H1 (cell line): ENCODE measurements at regions not wholly inside any gene's neighbourhood (a gene's known extent, or its start where the extent isn't known, plus 50 kb on each side); places are given as distances from the start of the nearest gene placed in this dataset.

ENCODE experiments used
- CTCF ChIA-PET: fragments of 300-600 bp; sonication (Branson Sonifier 250); formaldehyde crosslinking; loops from one replicate; lab custom pipeline; 2021; ENCODE audit not compliant: partially characterized antibody; lab: Charles Lee
- POLR2A ChIA-PET: fragments of 300-600 bp; sonication (Branson Sonifier 250); formaldehyde crosslinking; loops from one replicate; lab custom pipeline; 2021; ENCODE audit warnings: inconsistent platforms; ENCODE audit not compliant: partially characterized antibody; lab: Charles Lee
- DNase-seq, 2 experiments: peaks; one replicate each; pipeline versions ENCODE4 v3.0.0 to v3.0.0-alpha.2; 2010 to 2022; ENCODE audit warnings: low spot score in 2 of 2, low read depth in 1 of 2, mixed read lengths in 1 of 2
- FAIRE-seq: peaks from 2 replicates; lab custom pipeline; 2011; peaks lifted over from hg19 to GRCh38; lab: Jason Lieb, UNC
- H2AFZ ChIP-seq: 2 replicates; pipeline ENCODE4 v1.8.1; 2012; ENCODE audit warnings: low read length, inconsistent platforms
- H2AK5ac ChIP-seq: 2 replicates; pipeline ENCODE4 v1.6.1; 2013; ENCODE audit warnings: low read depth, low read length
- H2BK120ac ChIP-seq: replicated peaks from 2 replicates; pipeline ENCODE3; 2013; ENCODE audit warnings: low read depth, low read length, inconsistent platforms
- H2BK12ac ChIP-seq: 2 replicates; pipeline ENCODE4 v1.6.1; 2013; ENCODE audit warnings: low read depth, low read length
- H2BK15ac ChIP-seq: 2 replicates; pipeline ENCODE4 v1.6.1; 2013; ENCODE audit warnings: low read length
- H2BK20ac ChIP-seq: 2 replicates; pipeline ENCODE4 v1.6.1; 2013; ENCODE audit warnings: low read length
- H2BK5ac ChIP-seq: 2 replicates; pipeline ENCODE4 v1.6.1; 2013; ENCODE audit warnings: low read depth, low read length
- H3K14ac ChIP-seq: 2 replicates; pipeline ENCODE4 v1.6.1; 2013; ENCODE audit warnings: inconsistent platforms; ENCODE audit not compliant: insufficient read length
- H3K18ac ChIP-seq: 2 replicates; pipeline ENCODE4 v1.6.1; 2013; ENCODE audit warnings: low read length; ENCODE audit errors: extremely low read depth
- H3K23ac ChIP-seq: 2 replicates; pipeline ENCODE4 v1.6.1; 2013; ENCODE audit warnings: inconsistent platforms; ENCODE audit not compliant: insufficient read length
- H3K23me2 ChIP-seq: 2 replicates; pipeline ENCODE4 v1.6.1; 2013; ENCODE audit warnings: low read depth, low read length
- H3K27ac ChIP-seq: 2 replicates; pipeline ENCODE4 v1.6.1; 2011; ENCODE audit warnings: low read depth, low read length, inconsistent platforms
- H3K27me3 ChIP-seq, 4 experiments: replicated peaks in 1 of 4; 1 replicate in 1 of 4; 2 replicates in 3 of 4; pipeline versions ENCODE4 v1.6.1 to v1.8.1; 2011 to 2013; ENCODE audit warnings: low read length in 3 of 4, mild to moderate bottlenecking in 3 of 4, inconsistent platforms in 2 of 4, mixed read lengths in 2 of 4, moderate library complexity in 1 of 4; ENCODE audit not compliant: control insufficient read depth in 3 of 4, insufficient read depth in 3 of 4; ENCODE audit errors: extremely low read depth in 1 of 4
- H3K36me3 ChIP-seq, 4 experiments: 2 replicates each; pipeline versions ENCODE4 v1.6.1 to v1.8.1; 2011 to 2013; ENCODE audit warnings: mild to moderate bottlenecking in 4 of 4, low read length in 3 of 4, moderate library complexity in 2 of 4, control low read depth in 1 of 4, inconsistent platforms in 1 of 4; ENCODE audit not compliant: insufficient read depth in 4 of 4, control insufficient read depth in 2 of 4
- H3K4ac ChIP-seq: replicated peaks from 2 replicates; pipeline ENCODE3; 2013; ENCODE audit warnings: low read length, low read depth, mixed read lengths, inconsistent platforms; ENCODE audit not compliant: insufficient read length
- H3K4me1 ChIP-seq, 4 experiments: replicated peaks in 1 of 4; 1 replicate in 1 of 4; 2 replicates in 3 of 4; pipeline versions ENCODE4 v1.6.1 to v1.8.1; 2011 to 2013; ENCODE audit warnings: low read length in 3 of 4, inconsistent platforms in 2 of 4, mixed read lengths in 1 of 4; ENCODE audit not compliant: insufficient read depth in 4 of 4, control insufficient read depth in 3 of 4
- H3K4me2 ChIP-seq, 2 experiments: 2 replicates each; pipeline versions ENCODE4 v1.6.1 to v1.8.1; 2011 to 2013; ENCODE audit warnings: low read depth in 2 of 2, low read length in 2 of 2, control low read depth in 1 of 2, inconsistent platforms in 1 of 2, mild to moderate bottlenecking in 1 of 2; ENCODE audit not compliant: insufficient read depth in 1 of 2
- H3K4me3 ChIP-seq, 4 experiments: fragments of 200-600, 300-600 bp in 1 of 4; sonication (generic), shearing (Covaris generic), sonication (Bioruptor Twin) in 1 of 4; 2 replicates each; pipeline versions ENCODE4 v1.5.1 to v1.8.1; 2011 to 2016; ENCODE audit warnings: low read length in 4 of 4, low read depth in 3 of 4, control low read depth in 2 of 4, inconsistent platforms in 2 of 4, mild to moderate bottlenecking in 2 of 4, mixed read lengths in 1 of 4, moderate library complexity in 1 of 4; ENCODE audit not compliant: insufficient read depth in 2 of 4; ENCODE audit errors: extremely low read depth in 1 of 4
- H3K56ac ChIP-seq: replicated peaks from 2 replicates; pipeline ENCODE3; 2013; ENCODE audit warnings: low read depth, mild to moderate bottlenecking, mixed read lengths, low read length, inconsistent platforms; ENCODE audit not compliant: insufficient read length
- H3K79me1 ChIP-seq: 2 replicates; pipeline ENCODE4 v1.6.1; 2013; ENCODE audit warnings: low read depth, low read length, control low read depth
- H3K79me2 ChIP-seq, 2 experiments: 2 replicates each; pipeline versions ENCODE4 v1.6.1 to v1.8.1; 2012 to 2013; ENCODE audit warnings: low read length in 2 of 2, mild to moderate bottlenecking in 2 of 2, inconsistent platforms in 1 of 2; ENCODE audit not compliant: insufficient read depth in 2 of 2, control insufficient read depth in 1 of 2
- H3K9ac ChIP-seq, 4 experiments: replicated peaks in 1 of 4; 1 replicate in 1 of 4; 2 replicates in 3 of 4; pipeline versions ENCODE4 v1.6.1 to v1.8.1; 2011 to 2013; ENCODE audit warnings: low read depth in 3 of 4, low read length in 3 of 4, control low read depth in 2 of 4, mild to moderate bottlenecking in 2 of 4, moderate library complexity in 2 of 4, inconsistent platforms in 1 of 4; ENCODE audit errors: extremely low read depth in 1 of 4
- H3K9me3 ChIP-seq, 2 experiments: 2 replicates each; pipeline versions ENCODE4 v1.6.1 to v1.8.1; 2012 to 2013; ENCODE audit warnings: mild to moderate bottlenecking in 2 of 2, moderate library complexity in 2 of 2, control low read depth in 1 of 2, inconsistent platforms in 1 of 2, low read depth in 1 of 2, low read length in 1 of 2, mixed read lengths in 1 of 2; ENCODE audit not compliant: insufficient read depth in 2 of 2
- H4K20me1 ChIP-seq, 2 experiments: replicated peaks in 1 of 2; 2 replicates each; pipeline versions ENCODE3 to v1.8.1; 2011 to 2013; ENCODE audit warnings: inconsistent platforms in 2 of 2, low read length in 2 of 2, mild to moderate bottlenecking in 1 of 2; ENCODE audit not compliant: insufficient read depth in 2 of 2, control insufficient read depth in 1 of 2
- H4K5ac ChIP-seq: 2 replicates; pipeline ENCODE4 v1.6.1; 2013; ENCODE audit warnings: low read length, low read depth, mixed read lengths, inconsistent platforms; ENCODE audit not compliant: insufficient read length
- H4K8ac ChIP-seq: 2 replicates; pipeline ENCODE4 v1.8.0; 2013; ENCODE audit warnings: mild to moderate bottlenecking, moderate library complexity, low read length, inconsistent platforms; ENCODE audit not compliant: insufficient read depth; ENCODE audit errors: extremely low read depth
- H4K91ac ChIP-seq: replicated peaks from 2 replicates; pipeline ENCODE3; 2013; ENCODE audit warnings: low read length, mixed read lengths, inconsistent platforms; ENCODE audit not compliant: insufficient read length
- ATF3 ChIP-seq: IDR thresholded peaks from 2 replicates; pipeline ENCODE4 v1.6.1; 2011; ENCODE audit warnings: low read depth, mild to moderate bottlenecking, low read length; ENCODE audit not compliant: insufficient read depth
- EP300 ChIP-seq, 2 experiments: IDR thresholded peaks; 1 replicate in 1 of 2; 2 replicates in 1 of 2; pipeline ENCODE4 v1.6.1; 2011 to 2012; ENCODE audit warnings: low read depth in 2 of 2, low read length in 2 of 2, mild to moderate bottlenecking in 2 of 2, borderline replicate concordance in 1 of 2, inconsistent platforms in 1 of 2, moderate library complexity in 1 of 2
- GTF2F1 ChIP-seq: IDR thresholded peaks from 2 replicates; pipeline ENCODE4 v1.6.1; 2012; ENCODE audit warnings: low read depth, low read length, improper control_type of control experiment, borderline replicate concordance
- HDAC6 ChIP-seq: IDR thresholded peaks from one replicate; pipeline ENCODE4 v1.7.1; 2012; ENCODE audit warnings: low read depth, mild to moderate bottlenecking, inconsistent platforms, low read length, moderate library complexity
- JUND ChIP-seq: IDR thresholded peaks from 2 replicates; pipeline ENCODE4 v1.6.1; 2011; ENCODE audit warnings: mild to moderate bottlenecking, improper control_type of control experiment, low read length
- KDM5A ChIP-seq: fragments of 200-600 bp; IDR thresholded peaks from 2 replicates; pipeline ENCODE4 v1.7.1; 2012; ENCODE audit warnings: mild to moderate bottlenecking, low read length, inconsistent platforms, mixed read lengths
- MAX ChIP-seq: IDR thresholded peaks from 2 replicates; pipeline ENCODE4 v1.6.1; 2012; ENCODE audit warnings: inconsistent platforms
- NRF1 ChIP-seq: IDR thresholded peaks from 2 replicates; pipeline ENCODE4 v1.6.1; 2011; ENCODE audit warnings: mild to moderate bottlenecking, low read depth, low read length, improper control_type of control experiment
- RFX5 ChIP-seq: IDR thresholded peaks from 2 replicates; pipeline ENCODE4 v1.6.1; 2011; ENCODE audit warnings: low read depth, low read length, improper control_type of control experiment, borderline replicate concordance
- RNF2 ChIP-seq: fragments of 200-900, 300-1000 bp; sonication (generic); IDR thresholded peaks from 2 replicates; pipeline ENCODE4 v1.7.1; 2016; ENCODE audit warnings: borderline replicate concordance, low read depth, mild to moderate bottlenecking, antibody characterized with exemption, low read length; ENCODE audit not compliant: poor library complexity, severe bottlenecking; ENCODE audit errors: missing control alignments
- SAP30 ChIP-seq: fragments of 300-600 bp; sonication (generic); IDR thresholded peaks from 2 replicates; pipeline ENCODE4 v1.7.1; 2012; ENCODE audit warnings: low read length, moderate library complexity, mild to moderate bottlenecking, inconsistent platforms; ENCODE audit not compliant: insufficient read depth, insufficient replicate concordance
- SP1 ChIP-seq: IDR thresholded peaks from 2 replicates; pipeline ENCODE4 v1.6.1; 2011; ENCODE audit warnings: low read depth, low read length
- SP4 ChIP-seq: IDR thresholded peaks from 2 replicates; pipeline ENCODE4 v1.6.1; 2012; ENCODE audit warnings: low read length, inconsistent platforms
- WGBS, 2 experiments: shearing (Covaris generic) in 1 of 2; methylation state at CpG; one replicate each; pipeline versions ENCODE4 v1.1.6 to v1.1.7; 2013 to 2015; ENCODE audit warnings: low lambda C conversion rate in 2 of 2, mixed read lengths in 2 of 2, inconsistent platforms in 1 of 2, low coverage in 1 of 2, missing lambda C conversion rate in 1 of 2; ENCODE audit not compliant: insufficient replicate concordance in 2 of 2, insufficient coverage in 1 of 2, insufficient read length in 1 of 2; ENCODE audit errors: extremely low coverage in 1 of 2, missing lambda C conversion rate in 1 of 2; 5-methylcytosine and 5-hydroxymethylcytosine counted together

DNA sequence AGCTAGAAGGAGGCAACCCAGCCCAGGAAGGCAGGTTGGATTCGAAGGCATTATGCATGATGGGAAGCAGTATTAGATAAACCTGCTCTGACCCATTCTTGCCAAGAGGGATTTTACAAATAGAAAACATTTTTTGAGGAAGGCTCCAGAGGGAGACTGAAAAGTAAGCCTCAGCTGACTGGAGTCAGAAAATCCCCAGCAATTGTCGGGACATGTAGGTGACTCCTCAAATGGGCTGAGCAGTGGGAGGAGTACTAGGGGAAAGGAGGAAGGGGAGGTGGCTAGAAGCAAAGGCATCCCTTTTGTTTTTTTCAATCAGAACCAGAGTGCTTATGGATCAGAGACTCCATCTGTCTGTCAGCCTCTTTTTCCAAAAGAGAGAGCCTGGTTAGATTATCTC lies 138.1 kb upstream of the NTF3 start:
- no peak overlapping the region for H3K4me2 ChIP-seq
- H3K18ac ChIP-seq: no peak overlapping the region
- H3K9ac ChIP-seq: no peak overlapping the region
- H2AFZ ChIP-seq: no peak overlapping the region
- H3K14ac ChIP-seq: no peak overlapping the region
- H4K91ac ChIP-seq: no peak overlapping the region
- FAIRE-seq (no peak), DNase-seq (no peak)
- H3K9me3 ChIP-seq: peaks cover 0 to 3% of the 10 kb centered on the region in 2 experiments; a peak in 1 of 4 replicates
- no peaks in the 10 kb centered on the region for H4K20me1 ChIP-seq
- H2BK20ac ChIP-seq: no peak overlapping the region
- CTCF ChIA-PET: no interaction called here
- H2BK15ac ChIP-seq: no peak overlapping the region
- TF ChIP-seq GTF2F1 (no peak), RFX5 (no peak), NRF1 (no peak), RNF2 (no peak), KDM5A (no peak), MAX (no peak), HDAC6 (no peak), EP300 (IDR thresholded peaks at IDR 0.05; ENCODE audit: borderline replicate concordance in 1 of 2, low read depth in 2 of 2, low read length in 2 of 2) (no peak), SAP30 (no peak), JUND (no peak), ATF3 (no peak), SP4 (no peak), SP1 (no peak)
- WGBS, 2 experiments: 92% methylated on average over 2 of the region's 2 CpGs; no CpG with 5 or more reads in 1 of the 2 experiments
- H3K79me2 ChIP-seq: no peaks in the 10 kb centered on the region
- H3K4me3 ChIP-seq: no peak overlapping the region
- H2AK5ac ChIP-seq: no peak overlapping the region
- H3K27me3 ChIP-seq: no peaks in the 10 kb centered on the region
- H3K23me2 ChIP-seq: no peaks in the 10 kb centered on the region
- no peak overlapping the region for H3K23ac ChIP-seq
- no peak overlapping the region for H3K27ac ChIP-seq
- H2BK5ac ChIP-seq: no peak overlapping the region
- peaks cover 0 to 7% (median 1%) of the 10 kb centered on the region in 4 experiments; a peak in 3 of 7 replicates for H3K4me1 ChIP-seq
- no peak overlapping the region for H3K4ac ChIP-seq
- H3K36me3 ChIP-seq: peaks cover 0 to 10% (median 0%) of the 10 kb centered on the region in 4 experiments; a peak in 2 of 8 replicates
- H2BK120ac ChIP-seq: no peak overlapping the region
- H4K8ac ChIP-seq: no peak overlapping the region
- no peak overlapping the region for H2BK12ac ChIP-seq
- no peak overlapping the region for H4K5ac ChIP-seq
- POLR2A ChIA-PET: interaction anchor here (1.1 kb wide), 1 partner anchor 48 kb away, joined by 4 read pairs; no protein-coding TSS in a partner anchor
- no peaks in the 10 kb centered on the region; the same call in 1 of the 2 replicates for H3K79me1 ChIP-seq
- H3K56ac ChIP-seq: no peak overlapping the region
